D341Med (cell line): ENCODE measurements at regions not wholly inside any gene's neighbourhood (a gene's known extent, or its start where the extent isn't known, plus 50 kb on each side); places are given as distances from the start of the nearest gene placed in this dataset.

Experiments
- DNase-seq: peaks from one replicate; pipeline ENCODE4 v3.0.0; 2012; ENCODE audit warnings: low spot score

DNA sequence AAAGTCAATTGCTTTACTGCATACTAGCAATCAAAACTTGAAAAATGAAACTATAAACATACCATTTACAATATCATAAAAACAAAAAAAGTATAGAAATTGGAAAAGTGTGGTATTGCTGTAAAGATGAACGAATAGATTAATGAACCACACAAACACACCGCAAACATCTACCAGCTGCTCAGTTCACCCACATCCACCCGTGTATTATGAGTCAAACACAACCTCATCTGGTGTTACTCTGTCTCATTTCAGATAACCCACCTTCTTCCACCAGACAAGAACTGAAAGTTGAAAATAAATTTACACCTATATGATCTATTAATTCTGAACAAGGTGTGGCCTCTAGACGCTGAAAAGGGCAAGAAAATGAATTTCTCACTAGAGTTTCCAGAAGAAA is 53.3 kb downstream of the BLID start:
- no peak for DNase-seq

DNA sequence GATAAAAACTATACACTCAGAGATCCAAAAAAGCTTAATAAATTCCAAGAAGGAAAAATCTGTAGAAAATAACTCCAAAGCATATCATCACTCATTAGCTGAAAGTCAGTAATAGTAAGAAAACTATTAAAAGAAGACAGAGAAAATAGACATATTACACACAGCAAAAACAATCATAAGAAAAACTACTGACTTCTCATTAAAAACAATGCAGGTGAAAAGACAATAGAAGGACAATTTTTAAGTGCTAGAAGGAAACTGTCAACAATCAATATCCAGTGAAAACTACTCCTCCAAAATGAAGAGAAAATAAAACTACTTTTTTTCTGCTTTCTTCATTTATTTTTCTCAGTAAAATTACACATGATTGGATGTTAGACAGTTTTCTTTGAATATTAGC is 56.5 kb downstream of the BLID start:
- no peak for DNase-seq

DNA sequence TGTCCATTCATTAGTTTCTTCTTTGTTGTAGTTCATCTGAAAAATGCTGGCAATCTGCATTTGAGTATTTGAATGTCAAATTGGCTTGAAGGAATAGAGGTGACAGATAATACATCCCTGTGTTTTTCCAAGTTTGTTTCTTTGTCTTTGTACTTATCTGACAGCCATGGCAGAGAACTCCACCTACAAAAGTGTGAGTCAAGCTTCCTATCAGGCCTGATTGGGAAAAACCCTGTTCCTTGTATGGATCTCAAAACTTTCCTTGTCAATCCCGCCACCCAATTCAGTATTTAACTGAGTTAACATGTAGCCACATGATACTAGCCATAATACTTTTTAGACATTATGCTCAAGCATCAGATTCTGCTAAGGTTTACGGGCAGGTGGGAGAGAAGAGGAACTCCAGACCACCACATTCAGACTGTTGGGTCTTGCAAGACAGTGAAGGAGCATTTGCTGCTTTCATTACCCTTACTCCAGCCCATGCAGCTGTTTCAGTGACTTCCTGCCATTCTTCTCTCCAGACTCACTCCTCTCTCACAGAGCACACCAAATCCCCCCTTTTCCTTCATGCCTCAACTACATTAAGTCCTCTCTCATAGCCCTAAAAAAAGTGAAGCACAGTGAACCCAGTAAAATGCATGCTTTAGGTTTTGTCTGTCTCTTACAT is 65.9 kb downstream of the BLID start:
- DNase-seq = no peak

DNA sequence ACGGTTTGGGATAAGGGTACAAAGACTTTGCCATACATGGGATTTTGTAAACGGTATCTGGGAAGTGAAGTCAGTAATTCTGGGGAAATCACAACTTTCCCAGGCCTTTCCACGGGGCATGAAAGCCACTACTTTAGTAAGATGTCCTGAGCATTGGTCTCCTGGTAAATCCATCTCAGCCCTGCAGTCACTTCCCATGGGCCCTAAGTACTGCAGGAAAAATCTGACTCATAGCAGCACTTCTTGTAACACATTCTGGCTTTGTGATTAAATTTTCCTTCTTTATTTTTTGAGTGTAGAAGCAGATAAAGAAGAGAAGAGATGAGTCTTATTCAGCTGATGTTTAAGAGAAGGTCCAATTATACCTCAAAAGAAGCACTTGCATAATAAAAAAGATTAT is 67.6 kb downstream of the BLID start:
- DNase-seq = no peak

DNA sequence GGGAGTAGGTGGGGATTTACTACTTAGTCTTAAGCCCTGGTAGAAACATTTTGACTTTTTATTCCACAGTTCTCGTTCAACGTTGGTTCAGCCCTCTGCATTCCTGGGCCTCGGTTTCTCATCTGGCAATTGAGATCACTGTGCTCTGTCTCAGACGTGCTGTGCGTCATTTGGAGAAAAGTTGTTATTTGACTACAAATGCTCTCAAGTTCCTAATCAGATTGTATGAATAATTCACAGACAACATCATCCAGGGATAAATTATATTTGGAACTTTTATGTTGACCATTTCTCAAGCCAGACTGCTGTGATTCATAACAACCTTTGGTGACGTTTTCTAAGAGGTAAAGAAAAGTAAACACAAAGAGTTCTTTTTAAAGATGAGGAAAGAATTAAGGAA is 69.2 kb downstream of the BLID start:
- DNase-seq = no peak

DNA sequence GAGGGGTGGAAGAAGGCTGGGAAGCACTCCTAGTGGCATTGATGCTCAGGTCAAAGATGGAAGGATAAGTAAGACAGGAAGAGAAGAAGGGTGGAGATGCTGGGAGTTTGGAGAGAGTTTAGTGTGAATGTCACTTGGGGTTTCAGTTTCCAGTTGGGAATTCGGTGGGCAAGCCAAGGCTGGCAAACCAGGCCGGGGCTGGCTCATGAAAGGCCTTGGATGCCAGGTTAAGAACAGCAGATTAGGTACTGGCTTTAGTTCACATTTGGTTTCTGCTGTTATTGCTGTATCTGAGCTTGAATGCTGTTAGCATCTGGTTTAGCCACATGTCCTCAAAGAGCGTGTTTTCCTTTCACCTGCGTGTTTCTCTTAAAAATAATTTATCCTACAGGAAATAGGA is 69.6 kb downstream of the BLID start:
- DNase-seq = no peak

DNA sequence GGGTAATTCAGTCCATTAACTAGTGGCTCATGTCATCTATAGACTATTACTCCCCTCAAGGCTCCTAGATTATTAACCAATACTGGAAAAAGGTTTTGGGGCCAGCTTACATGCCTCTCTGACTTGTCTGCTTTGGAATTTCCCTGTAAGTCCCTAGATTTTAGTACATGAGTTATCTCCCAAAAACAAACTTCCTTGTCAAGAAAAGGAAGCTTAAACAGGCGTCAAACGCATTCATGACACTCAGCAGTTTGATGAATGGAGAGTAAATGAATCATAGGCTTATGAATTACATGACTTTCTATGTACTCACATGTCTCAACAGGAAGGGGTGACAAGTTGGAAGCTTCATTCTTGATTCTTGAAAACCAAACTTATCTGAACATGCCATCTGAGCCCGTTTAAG is 70.8 kb downstream of the BLID start:
- no peak for DNase-seq

DNA sequence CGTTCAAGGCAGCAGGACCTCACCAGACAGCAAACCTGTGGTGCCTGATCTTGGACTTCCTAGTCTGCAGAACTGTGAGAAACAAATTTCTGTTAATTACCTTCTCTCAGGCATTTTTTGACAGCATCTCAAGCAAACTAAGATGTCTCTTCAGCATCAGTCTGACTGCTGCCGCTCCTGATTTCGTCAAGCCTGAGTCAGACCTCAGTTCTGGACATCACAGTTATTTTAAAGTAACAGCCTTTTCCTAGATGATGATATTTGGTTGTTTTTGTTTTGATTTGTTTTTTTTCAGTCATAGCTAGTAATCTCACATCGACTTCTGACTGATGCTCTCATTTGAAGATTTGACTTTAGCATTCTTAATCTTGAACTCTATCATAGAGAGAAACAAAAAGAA is 71.9 kb downstream of the BLID start:
- DNase-seq = no peak

DNA sequence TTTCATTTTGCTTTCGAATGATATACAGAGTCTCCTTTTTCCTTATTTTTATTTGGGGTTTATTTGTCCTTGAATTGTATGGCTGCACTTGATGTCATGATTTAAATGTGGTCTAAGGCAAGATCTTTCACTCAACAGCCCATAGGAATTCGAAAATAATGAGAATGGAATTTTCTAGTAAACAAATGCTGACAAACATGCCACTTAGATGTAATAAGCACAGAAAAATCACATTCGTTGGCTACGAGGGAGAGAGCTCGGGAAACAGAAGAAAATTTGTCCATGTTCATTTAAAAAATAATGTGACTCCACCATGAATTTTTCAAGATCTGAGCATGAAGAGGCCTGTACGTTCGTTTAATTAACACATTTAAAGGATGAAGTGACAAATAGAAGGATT is 73.0 kb downstream of the BLID start:
- no peak for DNase-seq

DNA sequence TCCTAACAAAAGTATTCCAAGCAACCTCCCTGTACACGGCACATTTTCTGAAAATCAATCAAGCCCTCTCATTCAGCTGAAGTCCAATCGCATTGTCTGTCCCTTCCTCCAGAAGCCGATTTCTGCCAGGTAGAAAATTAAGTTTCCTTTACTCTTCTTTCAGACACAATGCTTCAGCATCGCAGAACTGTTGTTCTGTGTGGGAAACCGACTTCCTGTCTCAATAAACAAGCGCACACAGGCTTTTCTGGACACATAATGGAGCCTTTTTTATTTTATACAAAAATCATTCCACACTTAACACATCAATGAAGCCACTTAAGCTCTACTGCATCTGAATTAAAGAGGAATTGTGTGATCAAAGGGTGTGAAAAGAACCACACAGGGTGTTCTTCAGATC is 75.6 kb downstream of the BLID start:
- DNase-seq = no peak

DNA sequence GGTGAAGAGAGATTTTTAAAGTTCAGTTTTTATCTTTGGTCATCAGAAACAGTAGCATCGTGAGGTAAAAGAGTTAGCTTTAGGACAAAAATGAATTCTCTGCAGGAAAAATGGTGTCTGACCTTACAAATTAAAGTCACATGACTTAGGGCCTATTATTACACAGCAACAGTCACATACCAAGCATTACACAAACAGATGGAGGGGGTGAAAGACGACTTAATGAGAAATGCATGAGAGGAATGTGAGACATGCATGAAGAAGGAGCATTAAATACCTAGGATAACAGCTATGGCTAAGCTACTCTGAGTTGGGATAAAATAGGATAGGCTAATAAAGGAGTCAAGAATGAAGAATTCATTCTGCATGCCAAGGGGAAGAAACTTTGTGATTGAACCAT is 77.5 kb downstream of the BLID start:
- no peak for DNase-seq

DNA sequence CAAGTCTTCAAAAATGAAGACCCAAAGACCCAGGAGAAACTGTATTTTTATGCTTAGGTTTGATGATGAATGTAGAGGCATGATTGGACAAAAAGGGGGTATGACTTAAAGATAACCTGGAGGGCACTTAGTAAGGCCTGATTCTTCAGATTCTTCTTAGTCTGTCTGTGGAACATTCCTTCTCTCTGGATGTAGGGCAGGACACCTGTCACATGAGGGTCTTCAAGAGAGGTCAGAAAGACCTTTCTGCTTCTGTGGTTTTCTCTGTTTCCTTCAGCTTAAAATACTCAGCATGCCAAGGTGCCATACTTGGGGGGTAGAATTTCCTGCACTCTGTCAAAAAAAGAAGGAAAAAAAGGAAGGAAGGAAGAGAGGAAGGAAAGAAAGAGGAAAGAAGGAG is 78.1 kb downstream of the BLID start:
- no peak for DNase-seq

DNA sequence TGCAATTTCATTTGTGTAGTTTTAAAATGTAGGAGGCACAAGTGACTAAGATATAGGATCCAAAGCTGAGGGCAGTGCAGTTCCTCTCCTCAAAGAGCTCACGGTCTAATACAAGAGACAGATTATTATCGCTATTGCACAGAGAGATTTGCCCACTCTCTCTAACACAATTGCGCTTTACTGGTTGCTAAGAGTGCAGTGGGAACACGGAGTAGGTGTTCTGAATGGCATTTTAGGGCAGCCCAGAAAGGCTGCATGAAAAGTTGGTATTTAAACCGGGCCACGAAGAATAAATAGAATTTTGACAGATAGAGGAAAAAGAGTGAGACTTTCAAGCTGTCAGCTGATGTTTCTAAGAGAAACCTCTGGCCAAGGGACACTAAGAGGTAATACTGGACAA is 79.5 kb downstream of the BLID start:
- no peak for DNase-seq

DNA sequence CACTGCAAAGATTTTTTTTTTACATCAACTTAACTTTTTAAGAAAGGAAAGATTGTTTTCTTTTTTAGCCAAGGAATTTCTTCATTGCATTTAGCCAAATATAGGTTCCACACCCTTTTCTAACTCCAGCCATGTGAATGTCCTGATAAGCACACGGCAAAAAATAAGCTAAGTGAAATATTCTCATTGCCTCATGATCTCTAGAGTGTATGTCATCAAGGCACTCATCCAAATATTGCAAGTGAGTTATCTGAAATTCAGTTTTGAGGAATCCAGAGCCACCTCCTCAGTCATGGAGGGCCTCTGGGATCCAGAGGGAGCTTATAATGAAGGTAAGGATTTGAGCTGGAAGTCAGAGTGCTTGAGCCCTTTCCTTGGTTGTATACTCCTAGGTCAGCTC is 80.0 kb downstream of the BLID start:
- DNase-seq = no peak

DNA sequence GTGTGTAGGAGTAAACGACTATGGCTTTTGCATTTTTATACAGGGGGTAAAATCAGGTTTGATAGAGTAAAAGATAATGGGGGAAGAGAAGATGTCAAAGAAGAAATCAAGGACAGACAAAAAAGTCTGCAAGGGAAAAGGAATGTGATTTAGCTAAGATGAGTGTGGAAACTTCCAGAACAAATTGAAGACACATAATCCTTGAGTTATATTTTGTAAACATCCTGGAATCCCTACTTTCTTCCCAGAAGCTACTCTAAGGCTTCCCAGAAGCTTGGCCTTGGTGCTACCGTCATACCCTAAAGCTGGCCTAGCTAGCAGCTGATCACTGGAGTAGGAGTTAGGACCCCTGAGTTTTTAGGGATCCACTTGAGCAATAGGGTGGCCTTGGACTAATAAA is 82.4 kb downstream of the BLID start:
- DNase-seq = no peak

DNA sequence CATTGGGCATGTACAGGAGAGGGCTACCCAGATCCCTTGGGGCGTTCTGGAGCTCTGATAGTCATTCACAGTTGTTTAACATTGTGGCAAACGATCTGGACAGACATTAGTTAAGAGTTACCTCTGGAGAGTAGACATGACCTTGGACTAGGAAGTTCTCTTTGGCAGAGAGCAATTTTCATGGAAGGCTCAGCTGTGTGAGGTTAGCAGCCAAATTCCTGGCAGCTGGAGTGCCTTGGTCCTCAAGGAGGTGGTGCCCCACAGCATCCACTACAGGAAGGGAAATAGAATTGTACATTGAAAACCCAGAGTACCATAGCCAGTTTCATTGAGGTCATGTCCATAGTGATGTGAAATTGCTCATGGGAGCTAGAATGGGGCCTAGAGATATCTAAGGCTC is 82.8 kb downstream of the BLID start:
- DNase-seq = no peak

DNA sequence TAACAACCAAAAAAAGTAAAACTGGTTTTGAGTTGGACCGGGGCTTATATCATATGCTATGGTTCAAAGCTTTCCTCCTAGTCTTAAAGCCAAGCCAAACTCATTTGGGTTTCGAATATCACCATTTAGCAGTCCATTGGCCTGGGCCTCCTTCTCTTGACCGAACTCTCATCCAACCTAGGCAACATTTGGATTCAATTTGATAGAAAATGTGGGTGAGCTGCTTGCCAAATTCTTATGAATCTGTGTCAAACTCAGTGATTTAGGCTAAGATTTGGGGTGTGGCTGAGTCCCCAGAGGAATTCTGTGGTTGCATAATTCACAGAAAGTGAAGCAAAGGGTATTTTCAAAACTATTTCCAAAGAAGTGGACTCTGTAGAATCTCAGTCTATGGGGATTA is 83.7 kb downstream of the BLID start:
- DNase-seq = no peak

DNA sequence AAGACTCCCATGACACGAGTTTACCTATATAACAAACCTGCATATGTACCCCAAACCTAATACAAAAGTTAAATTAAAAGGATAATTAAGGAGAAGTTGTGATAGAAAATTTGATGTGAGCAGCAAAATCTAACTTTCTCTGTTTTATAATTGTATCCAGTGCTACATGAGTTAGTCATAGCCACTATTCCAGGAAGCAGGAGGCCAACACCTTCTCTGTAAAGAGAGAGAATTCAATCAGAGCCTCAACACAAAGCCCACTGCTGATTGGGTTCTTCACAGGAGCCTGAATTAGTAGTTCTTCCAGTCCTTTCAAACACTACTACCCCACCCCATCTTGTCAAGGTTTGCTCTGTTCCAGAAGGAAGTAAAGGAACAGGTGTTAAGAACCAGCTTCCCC is 84.2 kb downstream of the BLID start:
- no peak for DNase-seq

DNA sequence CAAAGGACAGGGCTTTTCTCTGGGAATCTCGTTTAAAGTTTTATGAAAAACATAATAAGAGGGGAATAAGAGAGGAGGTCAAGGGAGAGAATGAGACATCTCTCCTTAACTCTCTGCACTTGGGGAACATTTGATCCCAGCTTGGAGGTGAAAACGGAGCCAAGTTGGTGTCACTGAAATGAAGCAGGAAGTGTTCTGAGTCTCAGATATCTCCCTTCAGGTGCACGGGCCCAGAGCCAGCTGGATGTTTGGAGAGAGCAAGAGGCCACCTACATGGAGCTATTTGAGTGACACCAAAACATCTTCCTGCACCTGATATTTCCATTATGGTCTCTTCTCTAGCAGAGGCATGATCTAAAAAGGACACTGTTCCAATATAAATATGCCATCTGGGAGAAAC is 85.7 kb downstream of the BLID start:
- DNase-seq = no peak

DNA sequence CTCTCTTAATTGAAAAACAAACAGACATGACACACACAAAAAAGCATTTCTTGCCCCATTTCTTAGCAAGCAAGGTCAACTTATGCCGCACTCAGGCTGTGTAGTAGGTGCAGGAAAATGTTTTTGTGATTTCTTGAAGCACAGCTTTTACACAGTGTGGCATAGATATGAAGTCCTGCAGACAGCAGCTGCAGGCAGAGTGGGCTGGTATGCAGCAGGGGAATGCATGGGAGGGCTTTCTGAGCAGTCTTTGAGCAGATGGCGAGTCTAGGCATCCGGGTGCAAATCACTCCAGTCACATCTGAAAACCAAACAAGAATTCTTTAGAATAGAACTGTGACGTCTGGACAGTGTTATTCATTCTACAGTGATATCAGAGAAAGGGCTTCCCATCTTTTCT is 87.5 kb downstream of the BLID start:
- no peak for DNase-seq

DNA sequence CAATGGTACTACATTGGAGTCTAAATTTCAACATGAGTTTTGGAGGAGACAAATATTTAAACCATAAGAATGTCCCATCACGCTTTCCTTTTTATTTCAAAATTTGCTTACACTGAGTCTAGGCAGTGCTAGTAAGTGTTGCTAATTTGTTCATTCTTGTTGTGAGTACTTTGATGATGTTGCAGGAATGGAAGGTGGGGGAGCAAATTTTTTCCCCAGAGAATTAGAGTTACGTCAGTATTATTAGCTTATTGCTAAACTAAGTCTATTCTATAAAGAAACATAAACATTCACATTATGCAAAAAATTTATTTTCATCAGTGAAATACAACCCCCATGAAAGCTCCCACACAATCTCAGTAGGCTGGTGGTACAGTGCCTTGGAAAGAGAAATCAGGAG is 88.0 kb downstream of the BLID start:
- DNase-seq = no peak

DNA sequence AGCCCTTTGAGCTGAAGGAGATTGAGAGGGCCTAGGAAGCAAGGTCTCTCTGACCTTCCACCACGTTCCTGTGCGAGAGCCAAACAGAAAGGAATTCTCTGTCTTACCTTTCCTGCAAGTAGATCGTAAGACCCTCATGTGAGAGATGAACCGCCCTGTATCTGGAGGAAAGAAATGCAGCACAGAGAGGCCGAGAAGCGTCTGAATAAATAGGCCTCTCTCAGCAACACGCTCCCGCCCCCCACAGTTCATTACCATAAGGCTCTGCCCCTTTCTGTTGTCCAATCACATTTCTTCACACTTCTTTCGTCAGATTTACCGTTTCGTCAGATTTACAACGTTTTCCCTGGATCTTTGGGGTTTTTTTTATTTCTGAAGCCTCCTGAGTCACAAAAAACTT is 90.3 kb downstream of the BLID start:
- DNase-seq = no peak

DNA sequence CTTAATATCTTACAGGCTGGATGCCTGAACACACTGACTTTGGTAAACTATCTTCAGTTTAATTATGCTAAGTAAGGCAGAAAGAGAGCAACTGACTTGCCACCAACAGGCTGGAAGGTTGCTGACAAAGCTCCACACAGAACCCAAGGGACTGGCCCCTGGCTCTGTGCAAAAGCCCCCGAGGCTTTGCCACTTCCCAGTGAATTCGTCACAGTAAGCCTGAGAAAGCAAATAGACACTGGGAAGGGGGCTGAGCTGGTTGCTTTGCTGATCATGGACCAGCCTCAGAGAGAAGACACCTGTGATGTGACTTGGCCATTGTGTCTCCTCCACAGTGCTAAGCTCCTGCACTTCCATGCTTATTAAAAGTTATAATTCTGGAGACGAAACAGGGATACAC is 91.7 kb downstream of the BLID start:
- no peak for DNase-seq

DNA sequence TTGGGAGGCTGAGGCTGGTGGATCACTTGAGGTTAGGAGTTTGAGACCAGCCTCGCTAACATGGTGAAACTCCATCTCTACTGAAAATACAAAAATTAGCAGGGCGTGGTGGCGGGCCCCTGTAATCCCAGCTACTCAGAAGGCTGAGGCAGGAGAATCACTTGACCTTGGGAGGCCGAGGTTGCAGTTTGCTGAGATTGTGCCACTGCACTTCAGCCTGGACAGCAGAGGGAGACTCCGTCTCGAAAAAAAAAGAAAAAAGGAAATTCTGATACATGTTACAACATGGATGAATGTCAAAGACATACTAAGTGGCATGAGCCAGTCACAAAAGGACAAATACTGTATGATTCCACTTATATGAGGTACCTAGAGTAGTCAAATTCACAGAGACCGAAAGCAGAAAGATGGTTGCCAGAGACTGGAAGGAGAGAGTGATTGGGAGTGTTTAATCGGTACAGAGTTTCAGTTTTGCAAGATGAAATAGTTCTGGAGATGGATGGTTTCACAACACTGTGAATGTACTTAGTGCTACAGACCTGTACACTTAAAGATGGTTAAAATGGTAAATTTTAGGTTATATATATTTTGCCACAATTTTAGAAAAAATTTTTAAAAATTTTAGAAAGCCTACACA is 92.3 kb downstream of the BLID start:
- no peak for DNase-seq

DNA sequence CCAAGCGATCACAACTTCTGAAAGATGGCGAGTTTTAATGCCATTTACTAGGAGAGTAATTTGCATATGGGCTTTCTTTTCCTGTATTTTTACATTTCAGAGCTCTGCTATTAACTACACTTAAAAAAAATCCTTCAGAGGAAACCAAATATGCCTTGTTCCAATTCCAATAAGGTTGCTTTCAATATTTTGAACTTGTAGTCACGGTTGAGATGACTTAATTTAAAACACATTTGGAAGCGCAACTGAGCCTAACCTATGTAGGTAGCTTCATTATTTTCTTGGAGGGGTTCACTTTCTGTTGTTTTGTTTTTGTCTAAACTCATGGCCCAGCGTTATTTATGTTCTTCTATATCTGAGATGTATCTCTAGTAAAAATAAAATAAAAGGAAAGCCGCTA is 93.4 kb downstream of the BLID start:
- DNase-seq = no peak
